HUES6 (cell line): ENCODE measurements at regions not wholly inside any gene's neighbourhood (a gene's known extent, or its start where the extent isn't known, plus 50 kb on each side); places are given as distances from the start of the nearest gene placed in this dataset.
"Not testable (repeated sequence)": the region's sequence is repeated elsewhere in the genome, so short reads cannot be mapped to it uniquely, and the experiment has no call there.

Experiments
- H3K27ac ChIP-seq: 2 replicates; pipeline ENCODE4 v1.7.0; 2013; ENCODE audit warnings: low read depth, mild to moderate bottlenecking, low read length, inconsistent platforms
- H3K27me3 ChIP-seq: 2 replicates; pipeline ENCODE4 v1.6.1; 2013; ENCODE audit warnings: low read length; ENCODE audit not compliant: control insufficient read depth, insufficient read depth
- H3K36me3 ChIP-seq: 2 replicates; pipeline ENCODE4 v1.6.1; 2013; ENCODE audit warnings: low read length; ENCODE audit not compliant: control insufficient read depth, insufficient read depth
- H3K4me1 ChIP-seq: 2 replicates; pipeline ENCODE4 v1.6.1; 2013; ENCODE audit warnings: low read length; ENCODE audit not compliant: control insufficient read depth, insufficient read depth
- H3K4me3 ChIP-seq: 2 replicates; pipeline ENCODE4 v1.5.1; 2013; ENCODE audit warnings: low read depth, low read length
- H3K9ac ChIP-seq: one replicate; pipeline ENCODE4 v1.6.1; 2013; ENCODE audit warnings: mild to moderate bottlenecking, low read length
- H3K9me3 ChIP-seq: 2 replicates; pipeline ENCODE4 v1.6.1; 2013; ENCODE audit warnings: low read depth, low read length; ENCODE audit not compliant: control insufficient read depth, insufficient read depth

DNA sequence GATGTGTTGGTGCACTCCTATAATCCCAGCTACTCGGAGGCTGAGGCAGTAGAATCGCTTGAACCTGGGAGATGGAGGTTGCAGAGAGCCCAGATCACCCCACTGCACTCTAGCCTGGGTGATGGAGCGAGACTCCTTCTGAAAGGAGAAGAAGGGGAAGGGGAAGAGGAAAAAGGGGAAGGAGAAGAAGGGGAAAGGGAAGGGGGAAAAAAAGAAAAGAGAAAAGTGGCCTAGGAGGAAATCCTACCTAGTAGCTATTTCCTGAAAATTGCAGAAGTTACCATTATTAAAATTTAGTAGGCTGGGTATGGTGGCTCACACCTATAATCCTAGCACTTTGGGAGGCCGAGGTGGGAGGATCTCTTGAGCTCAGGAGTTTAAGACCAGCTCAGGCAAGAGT lies 67.4 kb downstream of the ARRDC3 start:
- no peaks in the 10 kb centered on the region for H3K36me3 ChIP-seq
- no peak overlapping the region for H3K4me3 ChIP-seq
- peaks cover 25% of the 10 kb centered on the region for H3K4me1 ChIP-seq
- no peak overlapping the region for H3K9ac ChIP-seq
- no peaks in the 10 kb centered on the region; the same call in 1 of the 2 replicates for H3K9me3 ChIP-seq
- no peak overlapping the region for H3K27ac ChIP-seq
- no peaks in the 10 kb centered on the region for H3K27me3 ChIP-seq

DNA sequence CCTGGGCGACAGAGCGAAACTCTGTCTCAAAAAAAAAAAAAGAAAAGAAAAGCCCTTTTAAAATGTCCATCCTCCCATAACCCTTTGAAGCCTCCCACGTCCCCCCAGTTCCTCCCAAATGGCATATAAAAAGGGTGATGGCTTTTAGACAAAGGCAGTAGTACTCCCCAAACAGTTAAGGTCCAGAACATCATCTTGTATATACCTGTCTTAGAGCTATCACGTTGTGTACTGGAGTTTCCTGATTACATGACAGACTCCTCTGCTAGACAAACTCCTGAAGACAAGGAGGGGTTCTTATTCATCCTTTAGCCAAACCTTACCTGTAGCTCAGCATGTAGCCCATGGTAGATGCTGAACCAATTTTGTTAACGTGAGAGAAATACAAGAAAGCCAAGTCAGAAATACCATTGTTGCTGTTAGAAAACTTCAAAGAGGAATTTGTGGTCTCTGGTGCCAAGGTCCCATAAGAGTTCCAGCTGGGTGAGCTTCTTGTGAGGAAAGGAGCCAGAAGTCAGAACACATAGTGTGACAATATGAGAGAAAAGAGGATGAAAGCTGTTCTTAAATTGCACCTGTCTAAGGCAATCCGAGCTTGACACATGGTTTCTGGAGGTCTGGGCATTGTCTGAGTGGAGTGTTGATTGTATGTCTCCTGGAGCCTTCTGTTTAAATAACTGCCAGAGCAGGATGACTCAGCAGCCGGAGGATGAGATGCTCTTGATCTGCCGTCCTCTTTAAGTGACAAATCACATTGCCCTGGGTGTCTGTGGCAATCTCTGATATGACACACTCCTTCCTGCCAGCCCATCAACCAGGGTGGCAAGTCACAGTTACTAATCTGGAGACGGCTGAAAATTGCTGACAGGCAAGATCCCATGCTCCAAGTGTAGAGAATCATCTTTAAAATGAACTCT lies 69.1 kb downstream of the ARRDC3 start:
- Histone ChIP-seq H3K27ac (peak overlapping the region; percentile 18; the same call in 1 of the 2 replicates), H3K4me3 (no peak overlapping the region), H3K9me3 (no peaks in the 10 kb centered on the region), H3K9ac (peak overlapping the region; percentile 20), H3K27me3 (no peaks in the 10 kb centered on the region), H3K36me3 (no peaks in the 10 kb centered on the region), H3K4me1 (peaks cover 25% of the 10 kb centered on the region)

DNA sequence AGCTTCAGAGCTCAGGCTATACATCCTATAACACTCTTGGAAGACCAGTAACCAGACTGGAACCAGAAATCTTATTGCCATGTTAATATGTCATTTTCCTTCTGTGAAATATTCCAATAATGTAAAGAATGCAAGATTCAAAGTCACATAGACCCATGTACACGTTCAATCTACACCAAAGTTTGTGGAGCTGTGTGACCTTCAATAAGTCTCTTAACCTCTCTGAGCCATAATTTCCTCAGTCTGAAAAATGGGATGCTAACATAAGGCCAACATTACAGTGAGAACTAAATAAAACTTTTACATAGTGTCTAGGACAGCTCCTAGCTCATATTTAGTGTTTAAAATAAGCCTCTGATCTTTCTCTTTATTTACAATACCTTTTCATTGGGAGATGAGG lies 70.4 kb downstream of the ARRDC3 start:
- Histone ChIP-seq H3K36me3 (no peaks in the 10 kb centered on the region), H3K4me1 (peaks cover 25% of the 10 kb centered on the region), H3K4me3 (no peak overlapping the region), H3K27me3 (no peaks in the 10 kb centered on the region), H3K9ac (no peak overlapping the region), H3K9me3 (no peaks in the 10 kb centered on the region), H3K27ac (no peak overlapping the region)

DNA sequence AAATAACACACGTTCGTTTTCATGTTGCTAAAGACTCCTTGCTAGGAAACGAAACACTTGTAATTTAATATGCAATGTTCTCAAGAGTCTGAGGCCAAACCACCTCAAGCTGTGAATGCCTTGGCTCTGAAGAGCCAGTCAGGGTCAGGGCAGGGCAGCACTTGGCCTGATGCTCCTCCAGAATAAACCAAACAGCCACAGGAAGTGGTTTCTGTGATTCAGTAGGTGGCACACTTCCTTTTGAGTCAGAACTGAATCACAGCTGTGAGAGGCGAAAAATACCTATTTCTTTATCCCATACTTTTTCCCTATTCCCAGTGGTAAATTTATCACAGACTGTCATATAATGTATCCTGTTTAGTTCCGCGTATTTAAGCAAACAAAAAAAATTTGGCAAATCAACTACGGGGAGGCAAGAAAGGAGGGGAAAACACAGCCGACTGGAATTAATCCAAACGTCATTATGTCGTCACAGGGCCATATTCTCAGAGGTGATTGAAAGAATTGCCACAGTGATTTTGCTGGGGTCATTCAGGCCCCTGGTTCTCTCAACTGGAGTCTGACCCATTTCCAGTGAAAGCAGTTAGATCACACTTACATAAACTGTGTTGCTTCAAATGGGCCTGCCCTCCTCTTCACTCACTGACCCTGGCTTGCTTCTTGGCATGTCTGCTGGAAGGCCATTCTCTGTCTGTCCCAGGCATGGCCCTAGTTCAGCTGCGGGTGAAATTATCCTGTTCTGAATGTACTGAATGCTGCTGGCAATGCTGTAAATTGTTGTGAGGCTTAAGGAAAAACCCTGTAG lies 71.2 kb downstream of the ARRDC3 start:
- Histone ChIP-seq H3K4me1 (peaks cover 25% of the 10 kb centered on the region), H3K36me3 (no peaks in the 10 kb centered on the region), H3K4me3 (no peak overlapping the region), H3K9ac (no peak overlapping the region), H3K27ac (peak overlapping the region; percentile 31; the same call in 1 of the 2 replicates), H3K27me3 (no peaks in the 10 kb centered on the region), H3K9me3 (no peaks in the 10 kb centered on the region)

DNA sequence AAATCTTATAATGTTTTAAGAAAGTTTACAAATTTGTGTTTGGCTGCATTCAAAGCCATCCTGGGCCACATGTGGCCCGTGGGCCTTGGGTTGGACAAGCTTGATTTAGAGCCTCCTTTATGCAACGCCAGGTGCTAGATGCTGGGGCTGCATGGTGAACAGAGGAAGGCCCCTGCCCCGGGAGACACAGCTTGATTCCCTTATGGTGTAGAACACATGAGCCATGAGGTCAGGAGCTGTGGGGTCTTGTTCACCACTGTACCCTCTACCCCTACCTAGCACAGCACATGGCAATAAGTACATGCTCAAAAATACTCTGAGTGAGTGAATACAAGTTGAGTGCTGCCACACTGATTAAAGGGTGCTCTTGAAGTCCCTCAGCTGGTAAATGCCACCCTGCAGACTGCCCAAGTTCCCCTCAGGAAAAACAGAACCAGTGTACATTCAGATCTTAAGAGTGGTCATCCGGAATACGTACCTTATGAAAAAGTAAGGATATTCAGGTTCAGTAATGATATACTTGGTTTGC lies 71.9 kb downstream of the ARRDC3 start:
- Histone ChIP-seq H3K9me3 (no peaks in the 10 kb centered on the region), H3K27ac (peak overlapping the region; percentile 31; the same call in 1 of the 2 replicates), H3K9ac (no peak overlapping the region), H3K4me1 (peaks cover 25% of the 10 kb centered on the region), H3K27me3 (no peaks in the 10 kb centered on the region), H3K4me3 (no peak overlapping the region), H3K36me3 (no peaks in the 10 kb centered on the region)

DNA sequence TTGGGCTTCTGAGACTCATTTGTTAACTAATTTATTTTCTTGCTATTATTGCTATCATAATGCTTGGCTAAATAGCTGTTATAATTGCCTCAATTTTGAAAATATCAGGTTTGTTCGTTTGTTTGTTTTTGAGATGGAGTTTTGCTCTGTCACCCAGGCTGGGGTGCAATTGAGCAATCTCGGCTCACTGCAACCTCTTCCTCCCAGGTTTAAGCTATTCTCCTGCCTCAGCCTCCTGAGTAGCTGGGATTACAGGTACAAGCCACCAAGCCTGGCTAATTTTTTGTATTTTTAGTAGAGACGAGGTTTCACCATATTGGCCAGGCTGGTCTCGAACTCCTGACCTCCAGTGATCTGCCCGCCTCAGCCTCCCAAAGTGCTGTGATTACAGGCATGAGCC lies 75.0 kb downstream of the ARRDC3 start:
- H3K27me3 ChIP-seq, H3K9me3 ChIP-seq, H3K36me3 ChIP-seq, H3K9ac ChIP-seq, H3K4me3 ChIP-seq, H3K27ac ChIP-seq: not testable (repeated sequence)
- peaks cover 12% of the 10 kb centered on the region for H3K4me1 ChIP-seq

DNA sequence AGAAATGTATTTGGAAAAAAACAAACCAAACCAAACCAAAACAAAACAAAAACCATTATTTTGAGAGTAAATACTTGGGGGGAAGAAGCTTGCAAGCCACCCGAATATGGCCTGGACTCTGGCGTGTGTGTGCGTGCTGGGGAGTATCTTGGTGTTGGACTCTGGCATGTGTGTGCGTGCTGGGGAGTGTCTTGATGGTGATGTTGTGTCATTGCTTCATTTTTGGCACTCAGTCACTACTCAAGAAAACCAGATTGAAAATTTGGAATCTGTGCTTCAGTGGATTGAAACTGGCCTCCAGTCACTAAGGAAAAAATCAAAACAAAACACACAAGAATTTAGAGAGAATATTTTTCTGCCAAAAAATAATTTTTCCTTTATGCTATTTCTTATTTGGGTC lies 76.1 kb downstream of the ARRDC3 start:
- Histone ChIP-seq H3K4me1 (peaks cover 9% of the 10 kb centered on the region), H3K9ac (no peak overlapping the region), H3K9me3 (no peaks in the 10 kb centered on the region), H3K36me3 (no peaks in the 10 kb centered on the region), H3K4me3 (no peak overlapping the region), H3K27ac (no peak overlapping the region), H3K27me3 (no peaks in the 10 kb centered on the region)

DNA sequence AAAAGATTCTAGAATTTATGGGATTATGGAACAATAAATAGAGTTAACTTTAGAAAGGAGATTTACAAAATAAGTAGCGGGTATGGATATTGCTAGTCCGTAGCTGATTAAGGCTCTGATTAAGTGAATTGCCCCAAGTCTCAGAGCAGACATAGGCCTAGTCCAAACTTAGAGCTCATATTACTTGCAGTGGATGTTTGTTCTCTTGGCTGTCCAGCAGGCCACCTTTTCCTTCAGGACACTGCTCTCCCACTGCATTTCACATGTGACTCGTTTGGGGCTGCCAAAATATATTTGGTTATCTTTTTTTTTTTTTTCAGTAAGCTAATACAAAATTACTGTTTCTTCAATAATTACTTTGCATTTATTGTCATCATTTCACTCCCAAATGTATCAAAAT lies 76.6 kb downstream of the ARRDC3 start:
- Histone ChIP-seq H3K4me1 (peaks cover 3% of the 10 kb centered on the region), H3K9me3 (no peaks in the 10 kb centered on the region), H3K36me3 (no peaks in the 10 kb centered on the region), H3K27me3 (no peaks in the 10 kb centered on the region), H3K9ac (no peak overlapping the region), H3K4me3 (no peak overlapping the region), H3K27ac (no peak overlapping the region)

DNA sequence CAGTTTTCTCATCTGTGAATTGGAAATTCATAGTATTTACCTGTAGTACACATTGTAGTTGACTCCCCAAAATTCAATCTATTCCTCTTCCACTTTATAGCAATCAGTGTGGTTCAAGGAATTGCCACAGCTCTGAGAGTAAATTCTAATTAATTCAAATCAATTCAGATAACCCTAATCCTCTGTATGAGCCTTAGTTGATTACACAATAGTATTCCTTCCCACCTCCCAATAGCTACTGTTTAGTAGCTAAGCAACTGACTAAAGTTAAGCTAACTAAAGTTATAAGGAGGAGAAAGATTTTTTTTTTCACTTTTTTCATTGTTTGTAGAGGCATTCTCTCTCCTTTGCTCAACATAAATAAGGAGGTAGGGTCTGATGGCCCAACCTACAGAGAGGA lies 77.5 kb downstream of the ARRDC3 start:
- Histone ChIP-seq H3K9me3 (no peaks in the 10 kb centered on the region), H3K4me3 (no peak overlapping the region), H3K9ac (no peak overlapping the region), H3K4me1 (no peaks in the 10 kb centered on the region), H3K27ac (no peak overlapping the region), H3K36me3 (no peaks in the 10 kb centered on the region), H3K27me3 (no peaks in the 10 kb centered on the region)

DNA sequence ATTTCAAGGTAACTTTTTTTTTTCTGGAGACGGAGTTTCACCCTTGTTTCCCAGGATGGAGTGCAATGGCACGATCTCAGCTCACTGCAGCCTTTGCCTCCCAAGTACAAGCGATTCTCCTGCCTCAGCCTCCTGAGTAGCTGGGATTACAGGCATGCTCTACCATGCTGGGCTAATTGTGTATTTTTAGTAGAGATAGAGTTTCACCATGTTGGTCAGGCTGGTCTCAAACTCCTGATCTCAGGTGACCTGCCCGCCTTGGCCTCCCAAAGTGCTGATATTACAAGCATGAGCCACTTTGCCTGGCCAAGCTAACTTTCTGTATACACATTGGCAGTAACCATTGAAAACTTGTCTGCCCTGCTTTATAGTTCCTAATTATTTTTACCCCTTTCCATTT lies 79.1 kb downstream of the ARRDC3 start:
- H3K27ac ChIP-seq, H3K9me3 ChIP-seq, H3K4me1 ChIP-seq, H3K27me3 ChIP-seq, H3K4me3 ChIP-seq, H3K36me3 ChIP-seq, H3K9ac ChIP-seq: not testable (repeated sequence)

DNA sequence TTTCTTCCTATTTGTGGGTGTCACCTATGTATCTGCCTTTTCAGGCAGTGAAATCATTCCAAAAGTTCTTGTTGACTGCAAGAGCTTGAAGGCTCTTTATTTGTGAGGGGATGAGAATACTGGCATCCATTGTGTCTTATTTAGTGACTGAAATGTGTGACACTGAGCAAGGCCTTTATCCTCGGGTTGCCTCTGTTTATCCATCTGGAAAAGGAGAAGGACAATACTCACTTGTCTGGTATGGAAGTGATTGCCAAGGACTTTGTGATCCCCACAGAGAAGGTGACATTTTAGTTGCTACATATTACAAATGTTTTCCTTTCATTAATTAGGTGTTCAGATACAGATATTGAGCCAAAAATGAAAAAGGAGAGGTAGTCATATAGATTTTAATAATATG lies 80.2 kb downstream of the ARRDC3 start:
- no peaks in the 10 kb centered on the region for H3K27me3 ChIP-seq
- no peaks in the 10 kb centered on the region for H3K9me3 ChIP-seq
- H3K4me3 ChIP-seq, result no peak overlapping the region
- no peak overlapping the region for H3K27ac ChIP-seq
- H3K9ac ChIP-seq, result no peak overlapping the region
- no peaks in the 10 kb centered on the region for H3K4me1 ChIP-seq
- no peaks in the 10 kb centered on the region for H3K36me3 ChIP-seq
